NCI-H146 (cell line): ENCODE measurements at regions not wholly inside any gene's neighbourhood (a gene's known extent, or its start where the extent isn't known, plus 50 kb on each side); places are given as distances from the start of the nearest gene placed in this dataset.
"Not testable (repeated sequence)": the region's sequence is repeated elsewhere in the genome, so short reads cannot be mapped to it uniquely, and the experiment has no call there.

Experiments
- DNase-seq: peaks from one replicate; lab custom pipeline; 2025; lab: John Stamatoyannopoulos, UW

- DNase-seq = no peak
Measured at GRCh38 chr9:86614871-86615849, 260.9 kb upstream of the TUT7 start.

- DNase-seq = no peak
Measured at GRCh38 chr9:86613943-86614342, 259.7 kb upstream of the TUT7 start.

GRCh38 chr9:86611534-86611933 lies 257.3 kb upstream of the TUT7 start:
- DNase-seq = not testable (repeated sequence)

GRCh38 chr9:86605303-86605702 lies 251.1 kb upstream of the TUT7 start:
- DNase-seq = no peak

DNA sequence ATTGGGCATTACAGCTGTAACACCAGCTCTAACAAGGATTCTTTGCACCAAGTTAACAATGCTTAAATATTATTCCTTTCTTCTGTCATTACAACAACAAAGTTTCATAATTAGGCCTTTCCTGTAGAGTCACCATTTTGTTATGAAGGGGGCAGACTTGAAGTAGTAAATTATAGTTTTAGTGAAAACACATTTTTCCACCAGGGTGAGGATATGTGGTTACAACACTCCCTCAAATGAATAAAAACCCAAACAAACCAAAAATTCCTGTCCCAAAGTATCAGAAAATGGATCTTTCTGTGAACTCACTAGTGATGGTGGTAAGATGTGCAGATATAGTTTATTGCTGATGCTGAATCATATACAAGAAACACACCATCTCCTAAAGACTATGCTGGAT lies 250.5 kb upstream of the TUT7 start:
- no peak for DNase-seq

GRCh38 chr9:86602715-86603114 lies 248.5 kb upstream of the TUT7 start:
- DNase-seq = no peak

GRCh38 chr9:86601697-86602096 lies 247.5 kb upstream of the TUT7 start:
- DNase-seq = no peak

GRCh38 chr9:86600977-86601376 lies 246.8 kb upstream of the TUT7 start:
- DNase-seq = no peak

DNA sequence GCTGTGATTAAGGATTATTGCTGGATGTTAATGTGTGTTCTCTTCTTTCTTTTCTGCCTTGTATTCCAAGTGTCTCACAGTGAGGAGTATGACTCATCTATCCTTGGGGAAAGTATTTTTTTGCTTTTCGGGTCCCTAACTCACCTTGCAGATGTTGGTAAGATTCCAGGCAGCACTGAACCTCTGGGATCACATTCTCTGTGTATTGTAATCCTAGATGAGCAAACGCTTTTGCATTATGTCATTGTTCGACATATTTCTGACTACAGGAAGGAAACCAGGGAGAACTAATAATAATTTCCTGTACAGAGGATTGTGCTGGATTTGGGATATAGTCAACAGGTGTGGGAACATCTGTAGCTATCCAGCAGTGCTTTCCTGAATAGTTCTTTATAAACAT lies 246.1 kb upstream of the TUT7 start:
- DNase-seq = no peak

GRCh38 chr9:86599561-86599960 lies 245.4 kb upstream of the TUT7 start:
- no peak for DNase-seq

DNA sequence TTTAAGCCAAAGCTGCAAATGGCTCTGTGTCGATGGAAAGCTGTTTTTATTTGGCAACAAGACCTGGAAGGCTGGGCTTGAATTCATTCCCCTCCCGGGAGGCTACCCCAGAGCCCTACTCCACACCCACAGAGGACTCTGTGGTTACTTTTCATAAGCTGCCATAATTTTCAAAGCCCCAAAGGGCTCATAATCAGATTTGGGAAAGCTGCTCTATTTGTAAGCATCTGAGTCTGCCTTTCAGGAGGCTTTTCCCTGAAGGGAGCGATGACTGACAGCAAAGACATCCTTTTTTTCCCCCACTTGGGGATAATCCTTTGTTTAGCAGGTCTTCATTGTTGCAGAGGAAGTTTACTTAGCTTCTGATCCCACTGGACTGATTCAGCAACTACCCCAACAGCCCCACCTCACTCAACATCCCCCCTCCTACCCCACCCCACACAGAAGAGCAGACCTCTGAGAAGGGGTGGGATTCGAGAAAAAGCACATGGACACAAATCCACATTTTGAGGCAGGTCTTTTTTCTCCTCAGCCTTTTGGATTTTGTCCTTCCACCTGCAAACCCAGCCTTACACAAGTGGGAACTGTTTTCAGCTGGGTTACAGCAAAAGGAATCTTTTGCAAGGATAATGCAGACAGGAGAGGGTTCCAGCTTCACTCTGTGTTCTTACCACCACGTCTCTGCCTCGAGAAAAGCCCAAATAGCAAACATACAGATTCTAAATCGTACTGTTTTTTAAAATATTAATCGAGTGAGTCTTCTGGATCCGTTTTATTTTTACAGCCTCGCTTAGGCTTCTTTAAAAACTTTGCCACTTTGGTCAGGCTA lies 244.4 kb upstream of the TUT7 start:
- no peak for DNase-seq

DNA sequence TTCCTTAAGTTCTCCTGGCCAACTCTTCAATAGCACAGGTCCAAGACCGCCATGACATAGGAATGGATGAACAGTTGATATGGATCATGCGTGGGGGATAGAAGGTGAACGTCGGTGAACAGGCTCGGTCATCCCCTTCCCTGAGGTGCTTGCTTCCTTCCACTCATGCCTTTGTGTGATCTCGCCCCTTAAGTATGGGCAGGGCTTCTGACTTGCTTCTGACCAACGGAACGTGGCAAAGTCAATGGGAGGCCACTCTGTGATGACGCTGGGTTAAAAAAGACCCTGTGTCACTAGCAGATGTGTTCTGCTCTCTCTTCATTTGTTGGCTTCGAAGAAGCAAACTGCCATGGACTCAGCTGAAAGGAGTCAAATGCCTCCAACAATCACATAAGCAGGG lies 240.5 kb upstream of the TUT7 start:
- no peak for DNase-seq

- no peak for DNase-seq
Measured at GRCh38 chr9:86591472-86591871, 237.3 kb upstream of the TUT7 start.

- no peak for DNase-seq
Measured at GRCh38 chr9:86589730-86590129, 235.5 kb upstream of the TUT7 start.

GRCh38 chr9:86589273-86589672 lies 235.1 kb upstream of the TUT7 start:
- no peak for DNase-seq

DNA sequence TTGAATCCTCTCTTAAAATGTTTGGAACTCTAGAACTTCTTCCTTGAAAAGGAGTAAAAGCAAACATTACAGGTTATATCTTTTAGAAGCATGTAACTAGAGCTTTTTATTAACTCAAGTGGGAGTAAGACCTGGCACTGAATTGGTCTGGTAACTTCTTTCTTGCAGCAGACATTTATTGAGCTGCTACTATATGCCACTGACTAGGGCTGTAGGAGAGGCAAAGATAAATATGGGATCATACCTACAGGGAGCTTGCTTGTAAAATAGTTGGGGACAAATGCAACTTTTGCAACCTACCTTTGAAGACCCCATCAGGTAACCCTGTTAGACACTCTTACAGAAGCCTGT lies 231.9 kb upstream of the TUT7 start:
- no peak for DNase-seq

- no peak for DNase-seq
Measured at GRCh38 chr9:86585422-86586143, 231.4 kb upstream of the TUT7 start.

DNA sequence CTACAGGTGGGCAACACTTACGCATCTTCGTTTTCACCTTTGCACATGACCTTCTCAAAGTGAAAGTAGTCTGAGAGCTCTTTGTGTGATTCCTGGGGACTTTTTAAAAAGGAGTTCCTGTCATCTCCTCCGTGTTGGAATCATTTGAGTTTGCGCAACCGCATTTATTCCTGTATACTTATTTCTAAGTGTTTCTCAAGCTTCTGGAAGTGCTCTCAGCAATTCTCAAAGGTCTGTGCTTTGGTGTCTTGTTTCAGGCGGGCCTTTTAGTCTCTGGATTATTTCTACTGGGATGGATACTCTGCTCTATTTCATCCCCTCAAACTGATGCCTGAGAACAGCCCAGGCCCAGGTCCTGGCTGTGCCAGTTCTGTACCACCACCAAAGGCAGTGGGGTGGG lies 226.5 kb upstream of the TUT7 start:
- no peak for DNase-seq

DNA sequence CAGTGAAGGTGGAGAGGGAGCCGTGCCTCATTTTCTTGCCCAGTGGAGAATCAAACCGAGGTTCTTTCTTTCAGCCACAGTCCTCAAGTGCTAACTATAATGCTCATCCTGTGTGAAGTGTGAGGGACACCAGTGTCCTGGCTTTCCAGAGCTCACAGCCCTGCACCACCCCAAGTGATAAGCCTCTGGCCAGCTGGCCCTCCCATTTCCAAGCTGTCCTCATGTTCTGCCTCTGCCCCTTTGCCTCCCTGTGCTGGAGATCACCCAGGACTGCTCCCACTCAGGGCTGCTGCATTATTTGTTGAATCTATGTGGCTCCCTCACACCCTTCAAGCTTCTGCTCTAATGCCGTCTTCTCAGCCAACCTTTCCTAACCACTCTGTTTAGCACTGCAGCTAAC lies 224.5 kb upstream of the TUT7 start:
- DNase-seq = no peak

DNA sequence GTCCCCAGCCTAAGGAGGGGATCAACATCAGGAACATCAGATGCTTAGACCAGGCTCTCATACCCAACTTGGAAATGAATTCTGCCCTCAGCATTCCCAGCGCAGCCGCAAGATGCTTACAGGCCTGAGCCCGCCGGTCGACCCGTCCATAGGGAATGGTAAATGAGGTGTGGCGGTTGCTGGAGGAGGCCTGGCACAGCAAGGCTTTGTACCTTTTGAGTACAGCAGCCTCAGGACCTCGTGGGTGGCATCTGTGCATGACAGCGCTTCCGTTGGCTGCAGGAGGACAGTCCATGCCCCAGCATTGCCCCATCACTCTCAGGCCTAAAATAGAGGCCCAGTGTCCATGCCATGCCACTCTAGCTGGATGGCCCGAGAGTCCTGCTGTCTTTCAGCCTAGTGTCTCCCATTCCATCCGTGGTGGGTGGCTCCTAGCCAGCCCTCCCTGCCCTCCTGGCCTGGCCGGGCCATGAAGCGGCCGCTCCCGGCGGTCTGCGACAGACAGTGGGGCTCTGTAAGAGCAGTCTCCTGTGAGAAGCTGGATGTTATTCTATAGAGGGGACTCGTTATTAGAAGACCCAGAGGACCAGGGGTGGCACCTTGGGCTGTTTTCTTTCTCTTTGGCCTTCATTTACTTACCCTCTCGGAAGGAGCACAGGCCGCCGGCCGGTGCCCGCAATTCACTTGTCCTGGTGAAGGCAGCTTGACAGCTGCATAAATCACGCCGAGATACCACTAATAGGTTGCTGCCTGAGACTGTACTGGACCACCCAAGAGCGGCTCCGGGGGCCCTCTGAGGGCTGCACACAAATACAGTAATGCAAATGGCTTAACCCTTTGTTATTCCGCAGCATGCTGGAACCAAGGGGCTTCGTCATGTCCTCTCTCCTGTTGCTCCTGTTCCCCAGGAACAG lies 223.5 kb upstream of the TUT7 start:
- no peak for DNase-seq

DNA sequence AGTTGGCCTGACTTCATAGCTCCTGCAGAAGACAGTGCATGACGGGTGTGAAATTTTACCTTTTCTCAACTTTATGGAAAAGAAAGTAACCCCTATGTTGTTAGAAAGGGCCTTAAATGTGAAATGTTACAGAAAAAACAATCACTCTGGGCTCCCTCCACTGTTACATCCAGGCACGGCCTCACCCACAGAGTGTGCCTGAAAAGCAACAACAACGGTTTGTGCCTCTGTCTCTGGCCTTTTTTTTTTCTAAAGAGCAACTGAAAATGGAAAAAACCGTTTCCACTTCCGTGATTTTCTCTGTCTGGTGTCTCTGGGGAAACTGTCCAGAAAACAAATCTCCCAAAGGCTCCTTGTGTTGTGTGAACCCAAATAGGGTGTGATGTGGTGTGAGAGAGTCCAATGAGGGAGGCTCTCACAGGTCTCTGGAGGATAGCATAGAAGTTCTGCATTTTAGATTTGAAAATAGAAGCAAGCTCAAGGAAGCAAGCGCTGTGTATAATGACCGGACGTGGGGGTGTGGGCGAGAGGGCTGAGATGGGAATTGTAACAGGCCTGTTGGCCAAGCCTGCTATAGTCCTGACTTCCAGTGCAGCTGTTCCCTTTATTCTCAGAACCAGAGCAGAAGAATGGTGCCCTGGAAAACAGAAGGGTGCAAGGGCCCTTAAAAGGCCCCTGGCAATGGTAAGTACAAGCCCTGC lies 221.8 kb upstream of the TUT7 start:
- DNase-seq = no peak
